PFSK-1 (cell line): ENCODE measurements at regions not wholly inside any gene's neighbourhood (a gene's known extent, or its start where the extent isn't known, plus 50 kb on each side); places are given as distances from the start of the nearest gene placed in this dataset.

Experiments
- FOXP2 ChIP-seq: optimal IDR thresholded peaks from 2 replicates; pipeline ENCODE3; 2011; ENCODE audit warnings: borderline replicate concordance, control low read depth, inconsistent platforms; ENCODE audit not compliant: insufficient read depth; ENCODE audit errors: extremely low read length, extremely low read depth
- POLR2AphosphoS5 ChIP-seq: IDR thresholded peaks from 2 replicates; pipeline ENCODE4 v1.6.1; 2012; ENCODE audit warnings: low read depth, mild to moderate bottlenecking, control low read depth, low read length, moderate library complexity
- SIN3A ChIP-seq: IDR thresholded peaks from 2 replicates; pipeline ENCODE4 v1.6.1; 2012; ENCODE audit warnings: mild to moderate bottlenecking, low read length, moderate library complexity, borderline replicate concordance; ENCODE audit not compliant: insufficient read depth
- TAF1 ChIP-seq: IDR thresholded peaks from 2 replicates; pipeline ENCODE4 v1.6.1; 2012; ENCODE audit warnings: low read length, control low read depth, borderline replicate concordance; ENCODE audit not compliant: insufficient read depth
- TF ChIP-seq, protein P1 (sequence below), 2 experiments: IDR thresholded peaks; 2 replicates each; pipeline versions ENCODE4 v1.6.1 to v1.8.0; 2011 to 2012; ENCODE audit warnings: low read depth in 2 of 2, low read length in 2 of 2, control low read depth in 1 of 2, inconsistent platforms in 1 of 2, mild to moderate bottlenecking in 1 of 2, moderate library complexity in 1 of 2; ENCODE audit not compliant: insufficient read depth in 1 of 2

DNA sequence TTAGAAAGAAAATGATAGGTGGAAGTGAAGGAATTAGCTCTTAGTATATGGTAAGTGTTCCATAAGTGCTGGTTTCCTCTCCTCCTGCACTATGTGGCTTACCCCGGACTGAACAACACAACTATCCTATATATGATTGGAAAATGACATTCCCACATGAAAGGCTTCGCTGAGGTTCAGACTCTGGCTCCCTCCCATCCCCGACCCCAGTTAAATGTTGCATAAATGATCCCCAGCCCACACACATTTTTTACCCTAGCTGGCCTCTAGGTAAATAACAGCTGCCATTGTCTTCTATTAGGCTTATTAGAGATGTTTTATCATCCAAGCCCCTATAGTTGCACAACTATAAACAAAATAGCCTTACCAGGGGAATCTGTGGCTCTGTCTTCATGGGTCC, 495.6 kb upstream of the CDH11 start:
- no peak for TF ChIP-seq TAF1
- TF ChIP-seq, protein P1, sequence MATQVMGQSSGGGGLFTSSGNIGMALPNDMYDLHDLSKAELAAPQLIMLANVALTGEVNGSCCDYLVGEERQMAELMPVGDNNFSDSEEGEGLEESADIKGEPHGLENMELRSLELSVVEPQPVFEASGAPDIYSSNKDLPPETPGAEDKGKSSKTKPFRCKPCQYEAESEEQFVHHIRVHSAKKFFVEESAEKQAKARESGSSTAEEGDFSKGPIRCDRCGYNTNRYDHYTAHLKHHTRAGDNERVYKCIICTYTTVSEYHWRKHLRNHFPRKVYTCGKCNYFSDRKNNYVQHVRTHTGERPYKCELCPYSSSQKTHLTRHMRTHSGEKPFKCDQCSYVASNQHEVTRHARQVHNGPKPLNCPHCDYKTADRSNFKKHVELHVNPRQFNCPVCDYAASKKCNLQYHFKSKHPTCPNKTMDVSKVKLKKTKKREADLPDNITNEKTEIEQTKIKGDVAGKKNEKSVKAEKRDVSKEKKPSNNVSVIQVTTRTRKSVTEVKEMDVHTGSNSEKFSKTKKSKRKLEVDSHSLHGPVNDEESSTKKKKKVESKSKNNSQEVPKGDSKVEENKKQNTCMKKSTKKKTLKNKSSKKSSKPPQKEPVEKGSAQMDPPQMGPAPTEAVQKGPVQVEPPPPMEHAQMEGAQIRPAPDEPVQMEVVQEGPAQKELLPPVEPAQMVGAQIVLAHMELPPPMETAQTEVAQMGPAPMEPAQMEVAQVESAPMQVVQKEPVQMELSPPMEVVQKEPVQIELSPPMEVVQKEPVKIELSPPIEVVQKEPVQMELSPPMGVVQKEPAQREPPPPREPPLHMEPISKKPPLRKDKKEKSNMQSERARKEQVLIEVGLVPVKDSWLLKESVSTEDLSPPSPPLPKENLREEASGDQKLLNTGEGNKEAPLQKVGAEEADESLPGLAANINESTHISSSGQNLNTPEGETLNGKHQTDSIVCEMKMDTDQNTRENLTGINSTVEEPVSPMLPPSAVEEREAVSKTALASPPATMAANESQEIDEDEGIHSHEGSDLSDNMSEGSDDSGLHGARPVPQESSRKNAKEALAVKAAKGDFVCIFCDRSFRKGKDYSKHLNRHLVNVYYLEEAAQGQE (IDR thresholded peaks at IDR 0.05; ENCODE audit: insufficient read depth in 1 of 2, low read depth in 2 of 2, low read length in 2 of 2), result no peak
- no peak for TF ChIP-seq POLR2AphosphoS5
- TF ChIP-seq SIN3A, result no peak
- no peak for TF ChIP-seq FOXP2

DNA sequence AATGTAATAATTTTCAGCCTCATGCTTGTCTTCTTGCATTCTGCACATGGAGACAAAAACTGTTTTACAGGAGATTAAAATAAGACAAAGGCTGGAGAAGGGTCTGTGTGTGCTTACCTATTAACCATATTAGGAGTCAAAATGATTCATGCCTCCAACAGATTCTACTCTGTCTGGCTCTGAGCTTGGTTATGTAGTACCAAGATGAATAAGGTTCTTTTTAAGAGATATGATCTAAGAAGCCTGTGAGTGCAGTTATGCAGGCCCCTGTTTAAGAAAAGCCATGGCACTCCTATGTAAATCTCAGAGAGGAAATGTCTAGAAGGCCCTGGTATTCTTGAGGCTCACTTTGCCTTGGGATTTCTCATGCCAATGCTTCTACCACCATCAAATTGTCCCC, 486.6 kb upstream of the CDH11 start:
- TF ChIP-seq SIN3A, result no peak
- no peak for TF ChIP-seq TAF1
- no peak for TF ChIP-seq FOXP2
- TF ChIP-seq, protein P1 (IDR thresholded peaks at IDR 0.05; ENCODE audit: insufficient read depth in 1 of 2, low read depth in 2 of 2, low read length in 2 of 2), result no peak
- TF ChIP-seq POLR2AphosphoS5, result no peak

DNA sequence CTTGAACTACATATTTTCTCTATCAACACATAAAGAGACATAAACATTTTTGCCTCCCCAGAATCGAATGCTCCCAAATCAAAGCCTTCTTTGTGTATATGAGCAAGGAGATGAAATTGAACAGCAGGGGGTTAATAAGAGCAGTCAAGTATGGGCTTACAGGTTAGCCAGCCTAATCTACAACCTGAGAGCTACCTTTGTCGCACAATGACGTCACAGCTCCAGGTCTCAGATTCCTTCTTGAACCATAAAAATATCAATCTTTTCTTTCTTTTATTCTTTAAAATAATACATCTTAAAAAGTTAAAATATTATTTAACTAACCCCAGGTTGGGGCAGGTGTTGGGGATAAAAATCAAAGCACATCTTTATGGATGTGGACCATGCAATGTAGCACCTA, 482.9 kb upstream of the CDH11 start:
- TF ChIP-seq SIN3A (no peak), TAF1 (no peak), FOXP2 (no peak)

DNA sequence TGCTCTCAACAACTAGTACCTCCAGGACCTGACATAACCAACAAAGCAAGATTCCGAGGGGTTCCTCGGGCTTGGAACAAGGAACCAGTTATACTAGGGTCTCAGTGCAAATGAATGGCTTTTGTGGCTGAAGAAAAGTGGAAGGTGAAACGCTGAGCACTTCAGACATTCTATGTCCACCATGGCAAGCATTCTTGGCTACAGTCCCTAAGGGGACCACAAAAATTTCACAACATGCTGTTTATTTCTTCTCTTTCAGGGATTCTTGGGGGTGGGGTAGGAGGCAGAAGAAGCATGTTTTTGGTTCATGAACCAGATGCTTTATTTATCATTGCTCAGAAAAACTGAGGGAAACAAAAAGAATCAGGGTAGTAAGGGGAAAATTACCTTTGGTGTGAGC, 479.9 kb upstream of the CDH11 start:
- TF ChIP-seq, protein P1 (IDR thresholded peaks at IDR 0.05; ENCODE audit: insufficient read depth in 1 of 2, low read depth in 2 of 2, low read length in 2 of 2), result no peak
- TF ChIP-seq TAF1, result no peak
- no peak for TF ChIP-seq SIN3A
- no peak for TF ChIP-seq POLR2AphosphoS5
- no peak for TF ChIP-seq FOXP2

DNA sequence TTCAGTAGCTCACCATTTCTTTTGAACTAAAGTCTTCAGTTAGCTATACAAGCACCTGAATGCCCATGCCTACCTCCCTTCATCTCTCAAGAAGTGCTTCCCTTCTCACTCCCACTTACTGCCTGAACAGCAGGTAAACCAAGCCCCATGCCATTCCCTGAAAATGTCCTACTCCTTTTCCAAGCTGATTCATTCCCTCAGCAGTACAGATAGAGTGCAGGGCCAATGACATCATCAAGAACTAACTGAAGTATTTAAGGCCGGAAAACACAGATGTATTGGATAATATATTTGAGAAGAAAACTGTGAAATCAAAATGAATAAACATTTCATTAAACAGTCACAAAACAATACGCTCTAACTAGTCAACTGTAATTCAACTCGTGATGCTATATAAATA, 478.8 kb upstream of the CDH11 start:
- TF ChIP-seq SIN3A (no peak), TAF1 (no peak), POLR2AphosphoS5 (no peak), FOXP2 (no peak)
- TF ChIP-seq, protein P1 (IDR thresholded peaks at IDR 0.05; ENCODE audit: insufficient read depth in 1 of 2, low read depth in 2 of 2, low read length in 2 of 2), result no peak

DNA sequence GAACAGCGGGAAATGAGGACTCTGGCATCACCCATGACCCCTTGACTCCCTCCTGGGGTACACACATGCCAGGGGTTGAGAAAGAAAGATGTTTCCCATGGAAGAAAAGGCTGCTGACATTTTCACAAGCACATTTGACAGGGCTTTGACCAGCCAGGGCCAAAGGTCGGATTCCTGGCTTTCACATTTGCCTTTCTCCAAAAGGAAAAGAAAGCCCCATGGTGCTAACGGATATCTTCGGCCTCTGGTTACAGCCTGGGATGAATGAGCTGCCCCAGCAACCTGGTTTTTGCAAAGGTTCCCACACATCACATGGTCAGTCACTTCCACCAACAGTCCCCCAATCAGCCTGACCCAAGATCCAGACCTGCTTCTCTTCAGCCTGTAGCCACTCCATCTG, 478.2 kb upstream of the CDH11 start:
- TF ChIP-seq FOXP2 (no peak), SIN3A (no peak), POLR2AphosphoS5 (no peak), TAF1 (no peak)
- TF ChIP-seq, protein P1 (IDR thresholded peaks at IDR 0.05; ENCODE audit: insufficient read depth in 1 of 2, low read depth in 2 of 2, low read length in 2 of 2), result no peak
